ENCODE measurements at regions not wholly inside any gene's neighbourhood (a gene's known extent, or its start where the extent isn't known, plus 50 kb on each side); places are given as distances from the start of the nearest gene placed in this dataset.
"Not testable (repeated sequence)": the region's sequence is repeated elsewhere in the genome, so short reads cannot be mapped to it uniquely, and the experiment has no call there.

DNA sequence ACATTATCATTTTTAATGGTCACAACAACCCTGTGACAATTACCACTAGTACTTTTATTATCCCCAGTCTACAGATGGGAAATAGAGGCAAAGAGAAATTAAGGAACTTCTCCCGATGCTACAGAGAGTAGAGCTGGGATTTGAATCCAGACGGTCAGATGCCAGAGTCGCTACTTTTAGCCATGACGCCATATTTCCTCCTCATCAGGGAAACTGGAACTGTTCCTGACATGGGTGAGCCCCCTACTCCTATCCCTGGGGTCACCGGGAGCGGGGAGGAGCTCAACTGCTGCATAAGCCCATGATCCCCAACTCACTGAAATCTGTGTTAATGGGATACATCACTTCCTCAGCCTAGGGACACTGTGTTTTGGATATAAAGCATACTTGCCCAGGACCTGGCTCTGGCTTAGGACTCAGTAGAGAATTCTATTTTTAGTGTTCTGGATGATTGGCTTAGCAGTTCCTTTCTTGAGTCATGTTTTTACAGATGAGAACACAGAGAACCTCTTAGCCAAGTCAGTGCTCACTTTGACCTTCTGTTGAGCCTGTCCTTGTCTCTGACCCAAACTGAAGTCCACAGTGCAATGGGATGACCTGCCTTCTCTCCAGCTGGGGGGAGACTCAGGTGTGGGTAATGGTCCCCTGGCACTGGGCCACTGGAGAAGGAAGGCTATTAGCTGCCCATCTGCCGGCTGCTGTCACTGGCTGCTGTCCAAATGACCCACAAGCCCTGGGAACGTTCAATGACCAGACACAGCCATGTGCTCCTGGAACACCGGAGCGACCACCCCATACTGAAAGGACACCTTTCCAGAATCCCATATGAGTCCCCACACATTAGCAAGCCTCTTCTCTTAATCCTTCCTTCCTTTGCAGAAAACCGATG, 90.8 kb upstream of the SHISA3 start:
- no peak for DNase-seq (ENCODE audit: low spot score)
- TF ChIP-seq, protein P1, sequence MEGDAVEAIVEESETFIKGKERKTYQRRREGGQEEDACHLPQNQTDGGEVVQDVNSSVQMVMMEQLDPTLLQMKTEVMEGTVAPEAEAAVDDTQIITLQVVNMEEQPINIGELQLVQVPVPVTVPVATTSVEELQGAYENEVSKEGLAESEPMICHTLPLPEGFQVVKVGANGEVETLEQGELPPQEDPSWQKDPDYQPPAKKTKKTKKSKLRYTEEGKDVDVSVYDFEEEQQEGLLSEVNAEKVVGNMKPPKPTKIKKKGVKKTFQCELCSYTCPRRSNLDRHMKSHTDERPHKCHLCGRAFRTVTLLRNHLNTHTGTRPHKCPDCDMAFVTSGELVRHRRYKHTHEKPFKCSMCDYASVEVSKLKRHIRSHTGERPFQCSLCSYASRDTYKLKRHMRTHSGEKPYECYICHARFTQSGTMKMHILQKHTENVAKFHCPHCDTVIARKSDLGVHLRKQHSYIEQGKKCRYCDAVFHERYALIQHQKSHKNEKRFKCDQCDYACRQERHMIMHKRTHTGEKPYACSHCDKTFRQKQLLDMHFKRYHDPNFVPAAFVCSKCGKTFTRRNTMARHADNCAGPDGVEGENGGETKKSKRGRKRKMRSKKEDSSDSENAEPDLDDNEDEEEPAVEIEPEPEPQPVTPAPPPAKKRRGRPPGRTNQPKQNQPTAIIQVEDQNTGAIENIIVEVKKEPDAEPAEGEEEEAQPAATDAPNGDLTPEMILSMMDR (IDR thresholded peaks at IDR 0.05; ENCODE audit: borderline replicate concordance, control extremely low read depth, extremely low read depth, insufficient read depth, missing control alignments), result no peak
- in situ Hi-C loops (cut with MboI; ENCODE audit: low sequenced_read_pairs, unreplicated experiment), result no loop called here

DNA sequence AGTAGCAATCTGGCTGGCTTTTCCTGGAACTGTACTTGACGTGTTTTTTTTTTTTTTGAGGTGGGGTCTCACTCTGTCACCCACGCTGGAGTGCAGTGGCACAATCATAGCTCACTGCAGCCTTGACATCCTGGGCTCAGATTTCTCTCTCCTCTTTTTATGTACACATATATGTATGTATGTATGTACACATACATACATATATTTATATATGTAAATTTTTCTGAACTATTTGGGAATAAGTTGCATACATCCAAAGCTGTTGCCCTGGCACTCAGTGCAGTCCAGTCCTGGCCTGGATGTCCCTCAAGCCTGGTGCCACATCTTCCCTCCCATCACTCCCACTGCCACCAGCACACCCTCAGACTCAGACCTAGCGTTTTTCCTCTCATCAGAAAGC, 89.0 kb upstream of the SHISA3 start:
- in situ Hi-C loops (cut with MboI; ENCODE audit: low sequenced_read_pairs, unreplicated experiment), result no loop called here
- TF ChIP-seq, protein P1 (IDR thresholded peaks at IDR 0.05; ENCODE audit: borderline replicate concordance, control extremely low read depth, extremely low read depth, insufficient read depth, missing control alignments), result no peak
- no peak for DNase-seq (ENCODE audit: low spot score)

DNA sequence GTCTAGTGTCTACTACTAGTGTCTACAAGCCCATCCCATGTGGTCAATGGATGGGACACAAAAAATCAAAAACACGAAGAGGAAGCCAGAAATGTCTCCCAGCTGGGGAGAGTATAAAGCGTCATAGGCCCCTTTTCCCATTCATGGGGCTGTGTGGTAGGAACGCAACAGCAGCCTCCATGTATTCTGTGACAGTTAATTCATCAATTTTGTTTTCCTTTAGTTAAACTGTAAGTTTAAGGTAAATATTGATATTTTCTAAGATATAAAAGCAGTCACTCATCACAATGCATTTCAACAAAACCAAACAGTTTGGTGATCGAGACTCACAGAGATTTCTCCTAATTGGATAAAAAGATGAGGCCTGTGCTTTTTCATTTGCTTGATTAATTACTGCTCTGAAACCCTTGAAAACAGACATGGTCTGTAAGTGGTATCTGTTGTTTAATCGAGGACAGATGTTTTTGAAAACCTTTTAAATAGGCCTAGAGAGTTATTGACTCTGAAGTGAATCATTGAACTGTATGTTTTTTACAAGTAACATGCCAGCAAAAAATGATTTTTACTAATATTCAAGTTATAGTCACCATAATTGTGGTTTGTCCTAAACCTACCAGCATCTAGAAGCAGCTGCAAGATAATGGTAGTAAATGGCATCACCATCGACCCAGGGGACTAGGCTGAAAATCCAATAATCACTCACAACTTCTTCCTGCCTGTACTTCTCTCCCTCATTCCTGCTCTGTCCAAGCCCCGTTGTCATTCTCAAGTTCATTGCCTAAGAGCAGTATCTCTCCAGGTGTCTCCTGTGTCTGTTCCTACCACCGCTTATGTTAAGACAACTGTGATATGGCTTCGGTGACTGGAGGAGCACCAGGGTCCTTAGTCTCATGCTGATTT, 87.7 kb upstream of the SHISA3 start:
- no peak for DNase-seq (ENCODE audit: low spot score)
- in situ Hi-C loops (cut with MboI; ENCODE audit: low sequenced_read_pairs, unreplicated experiment), result no loop called here
- TF ChIP-seq, protein P1 (IDR thresholded peaks at IDR 0.05; ENCODE audit: borderline replicate concordance, control extremely low read depth, extremely low read depth, insufficient read depth, missing control alignments), result no peak

DNA sequence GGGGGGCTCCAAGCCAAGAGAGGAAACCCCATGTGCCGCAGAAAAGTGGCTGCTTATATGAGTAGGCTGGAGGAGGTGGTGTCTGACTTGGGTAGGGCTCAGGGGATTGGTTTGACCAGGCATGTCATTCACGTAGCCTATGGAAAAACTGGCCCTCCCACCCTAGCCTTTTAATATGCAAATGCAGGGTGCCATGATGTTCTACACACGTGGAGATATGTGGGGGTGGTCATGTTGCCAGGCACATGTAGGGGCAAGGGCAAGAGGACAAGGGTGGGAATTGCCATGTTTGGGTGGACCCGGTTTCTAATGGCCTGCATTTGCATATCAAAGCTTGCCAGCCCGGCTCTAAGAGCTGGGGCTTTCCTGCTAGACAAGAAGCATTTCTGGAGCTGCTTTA, 86.9 kb upstream of the SHISA3 start:
- TF ChIP-seq, protein P1 (IDR thresholded peaks at IDR 0.05; ENCODE audit: borderline replicate concordance, control extremely low read depth, extremely low read depth, insufficient read depth, missing control alignments), result no peak
- DNase-seq (ENCODE audit: low spot score), result no peak
- in situ Hi-C loops (cut with MboI; ENCODE audit: low sequenced_read_pairs, unreplicated experiment), result no loop called here

DNA sequence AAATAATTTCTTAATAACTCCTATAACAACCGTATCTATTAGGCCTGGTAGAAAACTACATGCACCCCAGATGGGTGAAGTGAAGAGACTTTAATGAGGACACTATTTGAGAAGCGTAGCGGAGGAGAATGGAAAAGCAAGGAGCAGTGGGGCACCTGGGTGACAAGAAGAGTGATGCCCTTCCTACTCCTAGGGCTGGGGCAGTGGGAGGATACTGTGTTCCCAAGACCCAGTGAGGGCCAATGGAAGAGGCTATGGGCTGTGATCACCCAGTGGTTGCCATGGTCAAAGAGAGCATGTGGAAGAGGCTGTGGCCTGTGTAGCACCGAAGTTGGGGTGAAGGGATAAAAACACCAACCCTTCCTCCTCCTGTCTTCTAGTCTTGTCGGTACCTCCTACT, 86.5 kb upstream of the SHISA3 start:
- TF ChIP-seq, protein P1 (IDR thresholded peaks at IDR 0.05; ENCODE audit: borderline replicate concordance, control extremely low read depth, extremely low read depth, insufficient read depth, missing control alignments), result no peak
- DNase-seq (ENCODE audit: low spot score), result no peak
- in situ Hi-C loops (cut with MboI; ENCODE audit: low sequenced_read_pairs, unreplicated experiment), result no loop called here

DNA sequence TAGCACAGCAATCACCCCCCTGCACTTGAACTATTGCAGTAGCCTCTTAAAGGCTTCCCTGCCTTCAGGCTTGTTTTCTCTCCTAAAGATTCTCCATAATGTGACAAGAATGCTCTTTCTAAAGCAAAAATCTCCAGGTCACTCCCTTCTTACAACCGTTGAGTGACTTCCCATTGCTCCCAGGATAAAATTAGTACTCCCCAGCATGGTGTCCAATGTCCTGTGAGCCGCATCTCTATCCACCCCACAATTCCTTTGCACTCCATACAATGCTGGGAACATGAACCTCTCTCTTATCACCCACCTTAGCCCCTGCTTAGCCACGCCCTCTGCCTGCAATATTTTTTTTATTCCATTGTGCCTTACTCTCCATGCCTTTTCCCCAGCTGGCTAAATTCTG, 85.7 kb upstream of the SHISA3 start:
- TF ChIP-seq, protein P1 (IDR thresholded peaks at IDR 0.05; ENCODE audit: borderline replicate concordance, control extremely low read depth, extremely low read depth, insufficient read depth, missing control alignments), result no peak
- no peak for DNase-seq (ENCODE audit: low spot score)
- in situ Hi-C loops (cut with MboI; ENCODE audit: low sequenced_read_pairs, unreplicated experiment), result no loop called here

DNA sequence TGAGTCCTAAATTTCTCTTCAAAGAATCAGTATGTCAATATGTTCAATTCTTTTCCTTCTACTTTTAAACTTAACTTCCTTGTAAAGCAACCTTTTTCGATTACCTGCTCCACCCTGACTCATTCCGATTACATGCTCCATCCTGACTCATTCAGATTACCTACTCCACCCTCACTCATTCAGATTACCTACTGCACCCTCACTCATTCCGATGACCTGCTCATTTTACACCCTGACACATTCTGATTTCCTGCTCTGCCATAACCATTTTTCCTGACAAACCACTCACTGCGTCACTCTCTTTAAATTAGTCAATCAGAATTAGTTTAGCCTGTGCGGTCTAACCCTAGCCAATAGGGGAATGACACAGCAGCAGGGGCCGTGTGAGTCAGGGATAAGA, 83.9 kb upstream of the SHISA3 start:
- in situ Hi-C loops (cut with MboI; ENCODE audit: low sequenced_read_pairs, unreplicated experiment); DNase-seq (ENCODE audit: low spot score): not testable (repeated sequence)
